Calu3 (cell line): ENCODE measurements at regions not wholly inside any gene's neighbourhood (a gene's known extent, or its start where the extent isn't known, plus 50 kb on each side); places are given as distances from the start of the nearest gene placed in this dataset.

ENCODE experiments used
- BruUV-seq: library from RNA; stranded (reverse); fragments of 400-500 nt; replicated peaks from 2 replicates; lab custom pipeline; 2021; lab: Mats Ljungman, UMichigan
- CTCF ChIA-PET: fragments of 300-600 bp; sonication (Branson Sonifier 250); formaldehyde crosslinking; loops from one replicate; lab custom pipeline; 2022; ENCODE audit warnings: antibody characterized with exemption; lab: Charles Lee
- DNase-seq: peaks from one replicate; pipeline ENCODE4 v3.0.0; 2022
- H3K27ac Mint-ChIP-seq: one replicate; pipeline ENCODE4 v1.8.0; 2022; ENCODE audit warnings: mixed read lengths; ENCODE audit not compliant: unreplicated experiment
- H3K27me3 Mint-ChIP-seq: one replicate; pipeline ENCODE4 v1.8.0; 2022; ENCODE audit warnings: mixed read lengths; ENCODE audit not compliant: unreplicated experiment
- H3K36me3 Mint-ChIP-seq: one replicate; pipeline ENCODE4 v1.8.0; 2022; ENCODE audit warnings: mild to moderate bottlenecking, moderate library complexity, mixed read lengths; ENCODE audit not compliant: insufficient read depth, unreplicated experiment
- H3K4me1 Mint-ChIP-seq: one replicate; pipeline ENCODE4 v1.8.0; 2022; ENCODE audit warnings: mild to moderate bottlenecking, low read depth, mixed read lengths; ENCODE audit not compliant: unreplicated experiment
- H3K4me3 Mint-ChIP-seq: one replicate; pipeline ENCODE4 v1.8.0; 2022; ENCODE audit warnings: mild to moderate bottlenecking, low read depth, moderate library complexity, mixed read lengths; ENCODE audit not compliant: unreplicated experiment
- H3K9me3 Mint-ChIP-seq: one replicate; pipeline ENCODE4 v1.8.0; 2022; ENCODE audit warnings: low read depth, mixed read lengths; ENCODE audit not compliant: unreplicated experiment
- intact Hi-C: fragments of 100-400 bp; cut with micrococcal nuclease; formaldehyde crosslinking; loops from one replicate; pipeline ENCODE4 v1.10.0; 2022; ENCODE audit not compliant: unreplicated experiment
- TF ChIP-seq, protein P1 (sequence below): fragments of 200-600 bp; IDR thresholded peaks from one replicate; pipeline ENCODE4 v1.8.0; 2022; ENCODE audit warnings: antibody characterized with exemption; ENCODE audit not compliant: unreplicated experiment

DNA sequence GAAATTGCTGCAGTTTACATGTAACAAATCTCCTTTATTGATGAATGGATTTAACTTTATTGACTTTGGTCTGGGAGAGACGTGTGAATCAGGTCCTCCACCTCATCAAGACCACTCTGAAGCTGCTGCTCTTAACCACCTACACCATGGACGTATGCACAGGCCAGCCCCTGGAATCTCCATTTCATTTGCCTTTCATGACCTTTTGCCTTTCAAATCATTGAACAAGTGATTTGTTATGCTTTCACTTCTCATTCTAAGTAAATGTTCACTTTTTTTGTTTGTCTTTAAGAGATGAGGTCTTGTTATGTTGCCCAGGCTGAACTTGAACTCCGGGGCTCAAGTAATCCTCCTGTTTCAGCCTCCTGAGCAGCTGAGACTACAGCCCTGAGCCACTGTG, 240.0 kb upstream of the SERP2 start:
- no peaks in the 10 kb centered on the region for H3K9me3 Mint-ChIP-seq
- no TSS peak for BruUV-seq
- CTCF ChIA-PET = no interaction called here

DNA sequence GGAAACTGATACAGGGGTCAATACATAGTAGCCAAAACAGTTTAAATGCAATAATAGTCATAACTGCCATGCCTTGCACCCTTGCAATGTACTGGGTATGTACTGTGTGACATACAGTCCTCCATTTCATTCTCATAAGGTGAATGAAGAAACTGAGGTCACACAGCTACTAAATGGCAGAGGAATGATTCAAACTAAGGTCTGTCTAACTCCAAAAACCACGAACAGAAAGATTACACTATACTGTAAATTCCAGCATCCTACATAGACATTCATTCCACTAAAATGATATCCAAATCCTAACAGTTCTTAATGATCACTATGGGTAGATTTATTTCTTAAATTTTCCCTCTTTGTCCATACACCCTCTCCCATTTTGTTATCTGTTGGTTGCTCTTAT, 238.1 kb upstream of the SERP2 start:
- Mint-ChIP-seq H3K27ac (no peak overlapping the region), H3K4me1 (peaks cover 26% of the 10 kb centered on the region), H3K36me3 (no peaks in the 10 kb centered on the region), H3K4me3 (no peak overlapping the region), H3K9me3 (no peaks in the 10 kb centered on the region), H3K27me3 (no peaks in the 10 kb centered on the region)
- no TSS peak for BruUV-seq
- intact Hi-C loops = no loop called here
- DNase-seq = no peak
- TF ChIP-seq, protein P1, sequence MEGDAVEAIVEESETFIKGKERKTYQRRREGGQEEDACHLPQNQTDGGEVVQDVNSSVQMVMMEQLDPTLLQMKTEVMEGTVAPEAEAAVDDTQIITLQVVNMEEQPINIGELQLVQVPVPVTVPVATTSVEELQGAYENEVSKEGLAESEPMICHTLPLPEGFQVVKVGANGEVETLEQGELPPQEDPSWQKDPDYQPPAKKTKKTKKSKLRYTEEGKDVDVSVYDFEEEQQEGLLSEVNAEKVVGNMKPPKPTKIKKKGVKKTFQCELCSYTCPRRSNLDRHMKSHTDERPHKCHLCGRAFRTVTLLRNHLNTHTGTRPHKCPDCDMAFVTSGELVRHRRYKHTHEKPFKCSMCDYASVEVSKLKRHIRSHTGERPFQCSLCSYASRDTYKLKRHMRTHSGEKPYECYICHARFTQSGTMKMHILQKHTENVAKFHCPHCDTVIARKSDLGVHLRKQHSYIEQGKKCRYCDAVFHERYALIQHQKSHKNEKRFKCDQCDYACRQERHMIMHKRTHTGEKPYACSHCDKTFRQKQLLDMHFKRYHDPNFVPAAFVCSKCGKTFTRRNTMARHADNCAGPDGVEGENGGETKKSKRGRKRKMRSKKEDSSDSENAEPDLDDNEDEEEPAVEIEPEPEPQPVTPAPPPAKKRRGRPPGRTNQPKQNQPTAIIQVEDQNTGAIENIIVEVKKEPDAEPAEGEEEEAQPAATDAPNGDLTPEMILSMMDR = no peak
- CTCF ChIA-PET = no interaction called here

More for the DNA sequence above, 240.0 kb upstream of the SERP2 start:
- no peak for DNase-seq
- Mint-ChIP-seq H3K27me3 (no peaks in the 10 kb centered on the region), H3K27ac (peak overlapping the region; percentile 65), H3K4me3 (no peak overlapping the region), H3K36me3 (no peaks in the 10 kb centered on the region), H3K4me1 (peaks cover 26% of the 10 kb centered on the region)
- TF ChIP-seq, protein P1 = no peak
- intact Hi-C loops = no loop called here

DNA sequence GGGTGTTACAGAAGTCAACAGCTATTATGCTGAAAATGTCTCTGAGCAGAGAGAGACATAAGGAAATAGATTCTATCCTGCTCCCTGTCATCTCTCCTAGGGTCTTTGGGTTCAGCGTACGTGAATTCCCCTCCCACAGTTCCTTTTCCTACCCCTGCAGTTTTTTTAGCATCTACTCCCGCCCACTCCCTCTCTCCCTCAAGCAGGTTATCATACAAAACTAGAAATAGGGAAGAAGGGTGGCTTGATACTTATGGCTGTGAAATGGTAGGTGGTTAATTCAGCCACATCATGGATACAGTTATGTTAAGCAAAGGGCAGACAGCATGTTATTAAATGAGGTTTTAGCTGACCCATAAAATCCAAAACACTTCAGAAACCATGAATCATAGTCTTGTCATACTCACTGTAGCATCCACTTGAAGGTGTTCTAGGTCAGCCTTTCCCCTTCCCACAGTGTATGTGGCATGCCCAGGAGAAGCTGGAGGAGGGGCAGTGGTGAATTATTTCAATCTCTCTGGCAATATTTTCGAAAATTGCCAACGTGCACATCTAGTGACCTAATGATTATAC, 236.8 kb upstream of the SERP2 start:
- Mint-ChIP-seq H3K9me3 (no peaks in the 10 kb centered on the region), H3K27ac (no peak overlapping the region), H3K36me3 (peaks cover 3% of the 10 kb centered on the region), H3K4me3 (no peak overlapping the region), H3K4me1 (peaks cover 18% of the 10 kb centered on the region), H3K27me3 (no peaks in the 10 kb centered on the region)
- CTCF ChIA-PET = no interaction called here
- intact Hi-C loops = no loop called here
- DNase-seq = no peak
- TF ChIP-seq, protein P1 = no peak
- BruUV-seq = no TSS peak

DNA sequence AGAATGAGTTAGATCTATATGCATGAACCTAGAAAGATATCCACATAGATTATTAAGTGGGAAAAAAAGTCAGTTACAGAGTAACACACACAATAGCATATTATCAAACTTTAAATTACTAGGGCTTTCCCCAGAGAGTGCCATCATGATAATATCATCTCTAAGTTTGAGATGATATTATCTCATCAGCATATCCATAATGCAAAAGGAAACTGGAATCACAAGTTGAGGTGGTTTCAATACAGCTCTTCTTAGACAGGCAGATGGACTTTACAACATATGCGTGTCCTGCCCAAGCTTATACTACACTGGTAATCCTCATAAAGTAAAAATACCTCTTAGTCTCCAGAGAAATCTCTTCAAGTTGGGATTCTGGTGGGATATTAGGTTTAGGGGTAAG, 236.2 kb upstream of the SERP2 start:
- intact Hi-C loops = no loop called here

More for the DNA sequence above, 236.2 kb upstream of the SERP2 start:
- no peaks in the 10 kb centered on the region for H3K27me3 Mint-ChIP-seq
- H3K4me3 Mint-ChIP-seq = no peak overlapping the region
- peaks cover 10% of the 10 kb centered on the region for H3K36me3 Mint-ChIP-seq
- H3K9me3 Mint-ChIP-seq = no peaks in the 10 kb centered on the region
- BruUV-seq = no TSS peak
- H3K27ac Mint-ChIP-seq = no peak overlapping the region
- TF ChIP-seq, protein P1 = no peak
- peaks cover 16% of the 10 kb centered on the region for H3K4me1 Mint-ChIP-seq
- no peak for DNase-seq
- CTCF ChIA-PET = interaction anchor here (0.7 kb wide), 1 partner anchor 922 kb away, joined by 4 read pairs; no protein-coding TSS in a partner anchor
